A549 (cell line): ENCODE measurements at regions not wholly inside any gene's neighbourhood (a gene's known extent, or its start where the extent isn't known, plus 50 kb on each side); places are given as distances from the start of the nearest gene placed in this dataset.

Experiments used
- BHLHE40 ChIP-seq: IDR thresholded peaks from 2 replicates; pipeline ENCODE4 v1.6.1; 2012; ENCODE audit warnings: low read depth, low read length, inconsistent platforms
- HES2 ChIP-seq: fragments of >200 bp; sonication (Bioruptor Twin); formaldehyde crosslinking; IDR thresholded peaks from 2 replicates; pipeline ENCODE4 v1.6.1; 2016
- MAFK ChIP-seq: fragments of 450-650 bp; IDR thresholded peaks from 2 replicates; pipeline ENCODE4 v1.6.1; 2014; ENCODE audit not compliant: partially characterized antibody
- POLR2A ChIP-seq: IDR thresholded peaks from 2 replicates; pipeline ENCODE4 v1.6.1; 2012; ENCODE audit warnings: mild to moderate bottlenecking, low read length
- POLR2AphosphoS2 ChIP-seq: conservative IDR thresholded peaks from 2 replicates; pipeline ENCODE4 v1.6.1; 2012; ENCODE audit warnings: low read length, improper control_type of control experiment, inconsistent platforms
- RAD21 ChIP-seq, 2 experiments: fragments of >200 bp in 1 of 2; sonication (Bioruptor Twin) in 1 of 2; formaldehyde crosslinking in 1 of 2; IDR thresholded peaks in 1 of 2; conservative IDR thresholded peaks in 1 of 2; 2 replicates in 1 of 2; 3 replicates in 1 of 2; pipeline ENCODE4 v1.6.1; 2012 to 2018; ENCODE audit warnings: inconsistent platforms in 1 of 2
- RNF2 ChIP-seq: fragments of 200-600 bp; sonication (generic); IDR thresholded peaks from 2 replicates; pipeline ENCODE4 v1.6.1; 2016; ENCODE audit warnings: low read depth, mild to moderate bottlenecking, antibody characterized with exemption, moderate library complexity, borderline replicate concordance
- SREBF2 ChIP-seq: fragments of 450-650 bp; IDR thresholded peaks from 2 replicates; pipeline ENCODE4 v1.6.1; 2014; ENCODE audit warnings: mild to moderate bottlenecking, moderate library complexity
- TF ChIP-seq, protein P1 (sequence below): fragments of >200 bp; sonication (Bioruptor Twin); formaldehyde crosslinking; IDR thresholded peaks from 3 replicates; pipeline ENCODE4 v1.5.1; 2016
- TF ChIP-seq, protein P2 (sequence below): IDR thresholded peaks from 2 replicates; pipeline ENCODE4 v1.6.1; 2012

DNA sequence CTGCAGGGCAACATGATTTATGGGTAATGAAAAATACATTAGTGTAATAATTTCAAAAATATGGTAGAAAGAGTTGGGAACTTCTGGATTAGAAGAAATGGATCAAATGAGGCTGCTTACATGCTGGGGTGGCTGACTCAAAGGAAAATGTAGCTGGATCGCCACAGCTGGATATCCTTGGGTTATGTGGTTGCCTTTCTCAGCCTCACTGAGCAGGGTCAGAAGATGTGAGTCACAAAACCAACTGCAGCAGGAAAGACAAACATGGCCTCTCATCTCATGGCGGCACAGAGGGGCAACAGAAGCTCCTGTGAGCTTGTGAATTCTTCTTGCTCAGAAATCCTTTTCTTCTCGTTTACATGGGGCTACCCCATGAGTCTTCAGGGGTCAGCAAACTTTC, 317.1 kb upstream of the SPRED2 start:
- TF ChIP-seq, protein P1, sequence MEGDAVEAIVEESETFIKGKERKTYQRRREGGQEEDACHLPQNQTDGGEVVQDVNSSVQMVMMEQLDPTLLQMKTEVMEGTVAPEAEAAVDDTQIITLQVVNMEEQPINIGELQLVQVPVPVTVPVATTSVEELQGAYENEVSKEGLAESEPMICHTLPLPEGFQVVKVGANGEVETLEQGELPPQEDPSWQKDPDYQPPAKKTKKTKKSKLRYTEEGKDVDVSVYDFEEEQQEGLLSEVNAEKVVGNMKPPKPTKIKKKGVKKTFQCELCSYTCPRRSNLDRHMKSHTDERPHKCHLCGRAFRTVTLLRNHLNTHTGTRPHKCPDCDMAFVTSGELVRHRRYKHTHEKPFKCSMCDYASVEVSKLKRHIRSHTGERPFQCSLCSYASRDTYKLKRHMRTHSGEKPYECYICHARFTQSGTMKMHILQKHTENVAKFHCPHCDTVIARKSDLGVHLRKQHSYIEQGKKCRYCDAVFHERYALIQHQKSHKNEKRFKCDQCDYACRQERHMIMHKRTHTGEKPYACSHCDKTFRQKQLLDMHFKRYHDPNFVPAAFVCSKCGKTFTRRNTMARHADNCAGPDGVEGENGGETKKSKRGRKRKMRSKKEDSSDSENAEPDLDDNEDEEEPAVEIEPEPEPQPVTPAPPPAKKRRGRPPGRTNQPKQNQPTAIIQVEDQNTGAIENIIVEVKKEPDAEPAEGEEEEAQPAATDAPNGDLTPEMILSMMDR, result no peak
- TF ChIP-seq SREBF2 (no peak), RNF2 (no peak), POLR2A (no peak), BHLHE40 (no peak), RAD21 (conservative IDR thresholded peaks at IDR 0.05 in 1 of 2, IDR thresholded peaks at IDR 0.05 in 1 of 2) (no peak), POLR2AphosphoS2 (no peak), HES2 (no peak), MAFK (no peak)
- TF ChIP-seq, protein P2, sequence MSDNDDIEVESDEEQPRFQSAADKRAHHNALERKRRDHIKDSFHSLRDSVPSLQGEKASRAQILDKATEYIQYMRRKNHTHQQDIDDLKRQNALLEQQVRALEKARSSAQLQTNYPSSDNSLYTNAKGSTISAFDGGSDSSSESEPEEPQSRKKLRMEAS, result no peak
